Right atrium auricular region (tissue), 2 donors: ENCODE measurements at regions not wholly inside any gene's neighbourhood (a gene's known extent, or its start where the extent isn't known, plus 50 kb on each side); places are given as distances from the start of the nearest gene placed in this dataset.

ENCODE experiments used
- DNase-seq: peaks from one replicate; pipeline ENCODE4 v3.0.0-alpha.2; 2019; ENCODE audit warnings: low spot score
- H3K27ac ChIP-seq, 2 donors: fragments of 200-600 bp; sonication (generic); 1 replicate in 1 of 2; 2 replicates in 1 of 2; pipeline ENCODE4 v1.5.1; 2016 to 2019
- H3K27me3 ChIP-seq, 2 donors: fragments of 200-600 bp; sonication (generic); one replicate each; pipeline versions ENCODE4 v1.5.1 to v1.6.0; 2017 to 2019
- H3K36me3 ChIP-seq: fragments of 200-600 bp; sonication (generic); one replicate; pipeline ENCODE4 v1.5.1; 2016
- H3K4me1 ChIP-seq, 2 donors: fragments of 200-600 bp; sonication (generic); one replicate each; pipeline versions ENCODE4 v1.5.1 to v1.6.0; 2017 to 2019
- H3K4me3 ChIP-seq, 2 donors: fragments of 200-600 bp; sonication (generic); 1 replicate in 1 of 2; 2 replicates in 1 of 2; pipeline ENCODE4 v1.5.1; 2017 to 2019; ENCODE audit warnings: mild to moderate bottlenecking in 1 of 2, moderate library complexity in 1 of 2
- H3K9me3 ChIP-seq, 2 donors: fragments of 200-600 bp; sonication (generic); one replicate each; pipeline ENCODE4 v1.5.1; 2019
- TF ChIP-seq, protein P1 (sequence below), 2 donors: fragments of 200-600 bp; sonication (generic); IDR thresholded peaks; one replicate each; pipeline ENCODE4 v1.5.1; 2019; ENCODE audit warnings: antibody characterized with exemption in 2 of 2

- no peak overlapping the region for H3K4me3 ChIP-seq
- H3K27ac ChIP-seq, result no peak overlapping the region
- TF ChIP-seq, protein P1, sequence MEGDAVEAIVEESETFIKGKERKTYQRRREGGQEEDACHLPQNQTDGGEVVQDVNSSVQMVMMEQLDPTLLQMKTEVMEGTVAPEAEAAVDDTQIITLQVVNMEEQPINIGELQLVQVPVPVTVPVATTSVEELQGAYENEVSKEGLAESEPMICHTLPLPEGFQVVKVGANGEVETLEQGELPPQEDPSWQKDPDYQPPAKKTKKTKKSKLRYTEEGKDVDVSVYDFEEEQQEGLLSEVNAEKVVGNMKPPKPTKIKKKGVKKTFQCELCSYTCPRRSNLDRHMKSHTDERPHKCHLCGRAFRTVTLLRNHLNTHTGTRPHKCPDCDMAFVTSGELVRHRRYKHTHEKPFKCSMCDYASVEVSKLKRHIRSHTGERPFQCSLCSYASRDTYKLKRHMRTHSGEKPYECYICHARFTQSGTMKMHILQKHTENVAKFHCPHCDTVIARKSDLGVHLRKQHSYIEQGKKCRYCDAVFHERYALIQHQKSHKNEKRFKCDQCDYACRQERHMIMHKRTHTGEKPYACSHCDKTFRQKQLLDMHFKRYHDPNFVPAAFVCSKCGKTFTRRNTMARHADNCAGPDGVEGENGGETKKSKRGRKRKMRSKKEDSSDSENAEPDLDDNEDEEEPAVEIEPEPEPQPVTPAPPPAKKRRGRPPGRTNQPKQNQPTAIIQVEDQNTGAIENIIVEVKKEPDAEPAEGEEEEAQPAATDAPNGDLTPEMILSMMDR (IDR thresholded peaks at IDR 0.05), result no peak
- no peaks in the 10 kb centered on the region for H3K27me3 ChIP-seq
- H3K4me1 ChIP-seq, result no peaks in the 10 kb centered on the region
- no peak for DNase-seq
- H3K36me3 ChIP-seq, result no peaks in the 10 kb centered on the region
- H3K9me3 ChIP-seq, result no peaks in the 10 kb centered on the region
Measured at GRCh38 chr1:209430821-209431259, 152.7 kb upstream of the CAMK1G start.

- no peaks in the 10 kb centered on the region for H3K9me3 ChIP-seq
- H3K27ac ChIP-seq, result no peak overlapping the region
- no peaks in the 10 kb centered on the region for H3K4me1 ChIP-seq
- no peak for DNase-seq
- TF ChIP-seq, protein P1 (IDR thresholded peaks at IDR 0.05), result no peak
- no peaks in the 10 kb centered on the region for H3K36me3 ChIP-seq
- H3K27me3 ChIP-seq, result no peaks in the 10 kb centered on the region
- no peak overlapping the region for H3K4me3 ChIP-seq
Measured at GRCh38 chr1:209431402-209431801, 152.1 kb upstream of the CAMK1G start.

DNA sequence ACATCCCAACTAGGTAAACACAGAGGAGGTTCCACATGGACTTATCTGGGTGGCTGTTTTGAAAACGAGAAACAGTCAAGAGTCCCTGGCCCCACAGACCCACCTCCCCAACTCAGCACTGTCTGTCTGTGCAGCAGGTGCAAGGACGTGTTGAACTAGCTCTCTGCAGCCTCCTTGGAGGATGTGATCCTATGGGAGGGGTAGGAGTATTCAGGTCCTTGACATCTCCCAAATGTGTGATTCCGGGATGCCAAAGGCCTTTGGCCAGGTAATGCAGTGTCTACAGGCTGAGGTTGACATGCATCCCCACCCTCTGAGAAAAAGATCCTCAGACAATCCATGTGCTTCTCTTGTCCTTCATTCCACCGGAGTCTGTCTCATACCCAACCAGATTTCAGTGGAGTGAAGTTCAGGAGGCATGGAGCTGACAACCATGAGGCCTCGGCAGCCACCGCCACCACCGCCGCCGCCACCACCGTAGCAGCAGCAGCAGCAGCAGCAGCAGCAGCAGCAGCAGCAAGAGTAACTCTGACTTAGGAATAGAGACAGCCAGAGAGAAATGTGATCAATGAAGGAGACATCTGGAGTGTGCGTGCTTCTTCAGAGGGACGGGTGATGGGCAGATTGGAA is 151.6 kb upstream of the CAMK1G start:
- H3K27ac ChIP-seq, result no peak overlapping the region
- H3K36me3 ChIP-seq, result no peaks in the 10 kb centered on the region
- no peak overlapping the region for H3K4me3 ChIP-seq
- H3K27me3 ChIP-seq, result no peaks in the 10 kb centered on the region
- TF ChIP-seq, protein P1 (IDR thresholded peaks at IDR 0.05), result no peak
- H3K9me3 ChIP-seq, result no peaks in the 10 kb centered on the region
- DNase-seq, result no peak
- no peaks in the 10 kb centered on the region for H3K4me1 ChIP-seq

- H3K36me3 ChIP-seq, result no peaks in the 10 kb centered on the region
- no peaks in the 10 kb centered on the region for H3K27me3 ChIP-seq
- TF ChIP-seq, protein P1 (IDR thresholded peaks at IDR 0.05), result no peak
- H3K27ac ChIP-seq, result no peak overlapping the region
- no peaks in the 10 kb centered on the region for H3K9me3 ChIP-seq
- no peak overlapping the region for H3K4me3 ChIP-seq
- H3K4me1 ChIP-seq, result no peaks in the 10 kb centered on the region
- no peak for DNase-seq
Measured at GRCh38 chr1:209432443-209432825, 151.1 kb upstream of the CAMK1G start.

DNA sequence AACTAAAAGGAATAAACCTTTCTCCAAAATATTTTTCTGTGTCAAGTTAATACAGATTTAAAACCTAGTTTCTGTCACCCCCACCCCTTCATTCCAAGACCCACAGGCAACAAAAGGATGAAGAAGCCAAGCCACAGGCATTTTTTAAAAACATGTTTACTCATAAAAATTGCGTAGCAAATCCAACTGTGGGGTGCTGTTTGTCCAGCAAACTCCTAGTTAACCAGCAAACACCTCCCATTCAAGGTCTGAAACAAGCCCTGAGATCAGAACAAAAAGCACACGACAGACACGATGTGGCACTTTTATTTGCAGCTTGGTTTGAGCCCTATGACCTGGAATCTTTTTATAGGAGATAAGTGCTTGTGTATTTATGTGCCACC is 149.9 kb upstream of the CAMK1G start:
- Histone ChIP-seq H3K27ac (no peak overlapping the region), H3K27me3 (no peaks in the 10 kb centered on the region), H3K36me3 (no peaks in the 10 kb centered on the region), H3K4me3 (no peak overlapping the region), H3K9me3 (no peaks in the 10 kb centered on the region), H3K4me1 (no peaks in the 10 kb centered on the region)
- no peak for DNase-seq
- TF ChIP-seq, protein P1 (IDR thresholded peaks at IDR 0.05), result no peak

DNA sequence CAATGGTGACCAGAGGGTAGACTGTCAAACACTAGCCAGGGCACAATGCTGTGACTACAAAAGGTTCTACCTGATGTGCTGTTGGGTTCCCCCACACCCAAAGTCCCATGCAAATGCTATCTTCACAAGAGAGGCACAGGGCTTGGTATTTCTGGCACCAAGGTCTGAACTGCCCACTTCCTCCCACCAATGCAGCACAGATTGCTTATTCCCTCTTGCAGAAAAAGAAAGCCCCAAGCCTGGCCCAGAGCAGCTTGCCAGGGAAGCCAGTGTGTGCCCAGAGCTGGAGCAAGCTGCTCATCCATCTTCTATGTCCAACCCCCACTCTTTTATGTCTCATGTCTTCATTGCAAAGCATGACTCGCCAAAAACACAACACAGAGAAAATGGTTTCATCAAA is 149.4 kb upstream of the CAMK1G start:
- no peaks in the 10 kb centered on the region for H3K9me3 ChIP-seq
- TF ChIP-seq, protein P1 (IDR thresholded peaks at IDR 0.05), result no peak
- no peak overlapping the region for H3K27ac ChIP-seq
- H3K36me3 ChIP-seq, result no peaks in the 10 kb centered on the region
- DNase-seq, result no peak
- no peaks in the 10 kb centered on the region for H3K27me3 ChIP-seq
- no peaks in the 10 kb centered on the region for H3K4me1 ChIP-seq
- no peak overlapping the region for H3K4me3 ChIP-seq
